ENCODE measurements at regions not wholly inside any gene's neighbourhood (a gene's known extent, or its start where the extent isn't known, plus 50 kb on each side); places are given as distances from the start of the nearest gene placed in this dataset.
A peak's percentile ranks its signal among the peaks of the same experiment; 100 is the strongest.

DNA sequence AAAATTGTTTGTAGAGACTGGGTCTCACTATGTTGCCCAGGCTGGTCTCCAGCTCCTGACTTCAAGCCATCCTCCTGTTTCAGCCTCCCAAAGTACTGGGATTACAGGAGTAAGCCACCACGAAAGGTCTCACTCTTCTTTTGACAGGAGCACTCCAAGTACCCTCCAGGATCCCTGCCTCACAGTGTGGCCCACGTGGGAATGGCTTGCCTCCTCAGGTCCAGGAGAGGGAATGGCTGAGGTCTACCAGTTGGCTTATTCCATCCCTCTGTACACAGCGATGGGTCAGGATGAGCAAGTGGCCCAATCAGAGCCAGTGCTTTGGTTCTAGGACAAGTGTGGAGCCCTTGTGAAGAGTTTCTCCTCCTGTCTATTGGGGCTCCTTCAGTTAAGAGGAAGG lies 73.7 kb upstream of the ZNF423 start:
- ATAC-seq (no peak), DNase-seq (ENCODE audit: low spot score) (peak; percentile 34)
- H3K4me3 Mint-ChIP-seq: no peak overlapping the region
- H3K36me3 Mint-ChIP-seq: no peaks in the 10 kb centered on the region
- H3K27ac Mint-ChIP-seq: no peak overlapping the region
- no peaks in the 10 kb centered on the region for H3K4me1 Mint-ChIP-seq (ENCODE audit: low read depth in 2 of 2)
- H3K9me3 Mint-ChIP-seq: no peaks in the 10 kb centered on the region
- H3K27me3 Mint-ChIP-seq: peaks cover 5 to 9% of the 10 kb centered on the region in 2 donors

DNA sequence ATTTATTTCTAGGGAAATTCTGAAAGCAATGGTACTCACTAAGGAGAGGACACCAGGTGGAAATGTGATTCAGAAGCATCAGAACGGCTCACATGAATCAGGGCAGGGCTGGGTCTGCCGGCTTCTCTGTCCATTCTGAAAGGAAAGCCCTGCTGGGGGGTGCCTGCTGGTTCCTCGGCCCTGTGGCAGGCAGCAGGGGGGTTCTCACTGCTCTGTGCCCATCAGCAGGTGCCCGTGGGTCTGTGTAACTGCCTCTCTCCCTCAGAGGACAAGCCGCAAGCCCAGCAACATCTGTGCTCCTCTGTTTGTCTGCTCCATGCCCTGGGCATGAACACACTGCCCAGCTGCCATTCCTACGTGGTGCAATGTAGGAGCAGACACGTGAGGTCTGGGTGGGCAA lies 74.9 kb upstream of the ZNF423 start:
- no peak overlapping the region for H3K27ac Mint-ChIP-seq
- H3K4me3 Mint-ChIP-seq: no peak overlapping the region
- ATAC-seq: no peak
- H3K9me3 Mint-ChIP-seq: no peaks in the 10 kb centered on the region
- H3K27me3 Mint-ChIP-seq: peaks cover 5 to 7% of the 10 kb centered on the region in 2 donors
- no peaks in the 10 kb centered on the region for H3K4me1 Mint-ChIP-seq (ENCODE audit: low read depth in 2 of 2)
- DNase-seq (ENCODE audit: low spot score): no peak
- no peaks in the 10 kb centered on the region for H3K36me3 Mint-ChIP-seq

DNA sequence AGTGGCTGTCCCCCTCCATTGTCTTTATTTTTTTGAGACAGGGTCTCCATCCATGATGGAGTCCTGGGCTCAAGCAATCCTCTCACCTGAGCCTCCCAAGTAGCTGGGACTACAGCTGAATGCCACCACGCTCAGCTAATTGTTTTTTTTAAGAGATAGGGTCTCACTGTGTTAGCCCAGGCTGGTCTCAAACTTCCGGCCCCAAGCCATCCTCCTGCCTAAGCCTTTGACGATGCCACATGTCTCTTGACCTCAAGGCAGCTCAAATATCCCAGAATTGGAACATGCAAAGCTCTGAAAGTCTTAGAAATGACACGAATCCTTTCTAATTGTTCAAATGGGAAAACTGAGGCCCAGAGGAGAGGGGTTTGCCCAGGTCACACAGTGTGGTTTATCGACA lies 75.4 kb upstream of the ZNF423 start:
- no peaks in the 10 kb centered on the region for H3K9me3 Mint-ChIP-seq
- DNase-seq (ENCODE audit: low spot score): no peak
- peaks cover 5 to 6% of the 10 kb centered on the region in 2 donors for H3K27me3 Mint-ChIP-seq
- H3K36me3 Mint-ChIP-seq: no peaks in the 10 kb centered on the region
- H3K4me1 Mint-ChIP-seq (ENCODE audit: low read depth in 2 of 2): no peaks in the 10 kb centered on the region
- H3K4me3 Mint-ChIP-seq: no peak overlapping the region
- no peak overlapping the region for H3K27ac Mint-ChIP-seq
- no peak for ATAC-seq

DNA sequence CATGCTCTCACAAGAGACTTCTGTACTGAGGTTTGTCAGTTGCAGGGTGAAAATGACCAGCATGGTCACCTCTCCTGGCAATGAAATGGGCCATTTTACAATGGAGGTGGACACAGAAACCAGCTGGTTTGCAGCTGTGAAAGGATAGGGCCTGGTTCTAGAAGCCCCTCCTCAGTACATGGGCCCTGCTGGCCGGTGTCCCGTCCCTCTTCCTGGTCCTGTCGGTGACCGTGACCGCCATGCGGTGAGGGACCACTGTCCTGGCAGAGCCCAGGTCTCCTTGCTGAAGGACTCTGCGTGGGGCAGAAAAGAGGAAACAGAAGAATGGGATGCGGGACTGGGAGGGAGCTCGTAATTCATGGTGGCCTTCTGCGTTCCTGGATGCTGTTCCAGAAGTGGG lies 76.0 kb upstream of the ZNF423 start:
- Mint-ChIP-seq H3K27ac (no peak overlapping the region), H3K27me3 (peaks cover 5 to 6% of the 10 kb centered on the region in 2 donors), H3K4me1 (ENCODE audit: low read depth in 2 of 2) (no peaks in the 10 kb centered on the region)

DNA sequence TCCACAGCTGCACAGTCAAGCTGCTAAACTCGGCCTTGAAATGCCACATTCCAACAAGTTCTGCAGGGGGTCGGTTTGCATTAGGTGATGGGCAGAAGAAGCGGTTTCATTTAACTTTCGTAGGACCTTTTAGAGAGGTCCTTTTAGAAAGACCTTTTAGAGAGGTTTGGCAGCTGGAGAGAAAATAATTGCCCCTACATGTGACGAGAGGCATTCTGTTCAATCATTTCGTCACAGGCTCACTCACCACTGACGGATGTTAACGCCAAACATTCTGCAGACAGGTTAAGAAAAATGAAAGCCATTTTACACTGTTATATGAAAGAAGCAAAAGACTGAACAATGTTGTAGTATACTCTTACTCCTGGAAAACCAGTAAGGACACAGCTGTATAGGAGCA lies 76.5 kb upstream of the ZNF423 start:
- no peaks in the 10 kb centered on the region for H3K4me1 Mint-ChIP-seq (ENCODE audit: low read depth in 2 of 2)
- no peaks in the 10 kb centered on the region for H3K9me3 Mint-ChIP-seq
- ATAC-seq: no peak
- H3K4me3 Mint-ChIP-seq: no peak overlapping the region
- peaks cover 5 to 6% of the 10 kb centered on the region in 2 donors for H3K27me3 Mint-ChIP-seq
- no peak for DNase-seq (ENCODE audit: low spot score)
- no peaks in the 10 kb centered on the region for H3K36me3 Mint-ChIP-seq
- H3K27ac Mint-ChIP-seq: no peak overlapping the region

More for the DNA sequence above, 76.0 kb upstream of the ZNF423 start:
- ATAC-seq (no peak), DNase-seq (ENCODE audit: low spot score) (no peak)
- Mint-ChIP-seq H3K4me3 (no peak overlapping the region), H3K9me3 (no peaks in the 10 kb centered on the region), H3K36me3 (no peaks in the 10 kb centered on the region)

DNA sequence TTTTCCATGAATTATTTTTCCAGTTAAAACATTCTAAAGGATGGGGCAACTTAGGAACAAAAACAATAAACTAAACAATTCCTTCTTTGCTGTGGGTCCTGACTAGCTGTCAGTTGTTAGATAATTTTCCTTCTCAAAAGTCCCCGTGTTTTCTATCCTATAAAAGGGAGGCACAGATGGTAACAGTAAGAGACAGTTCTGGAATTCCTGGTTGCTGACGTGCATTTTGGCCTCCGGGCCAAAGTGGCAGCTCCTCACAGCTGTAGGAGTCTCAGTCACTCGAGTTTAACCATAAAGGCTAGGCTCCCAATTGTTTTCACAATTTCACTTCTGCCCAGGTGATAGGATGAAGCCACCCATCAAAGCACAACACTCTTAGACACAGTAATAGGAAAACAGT lies 77.0 kb upstream of the ZNF423 start:
- no peaks in the 10 kb centered on the region for H3K36me3 Mint-ChIP-seq
- no peak for DNase-seq (ENCODE audit: low spot score)
- H3K27me3 Mint-ChIP-seq: peaks cover 5 to 6% of the 10 kb centered on the region in 2 donors
- no peaks in the 10 kb centered on the region for H3K9me3 Mint-ChIP-seq
- H3K4me3 Mint-ChIP-seq: no peak overlapping the region
- no peaks in the 10 kb centered on the region for H3K4me1 Mint-ChIP-seq (ENCODE audit: low read depth in 2 of 2)
- no peak overlapping the region for H3K27ac Mint-ChIP-seq
- ATAC-seq: no peak

DNA sequence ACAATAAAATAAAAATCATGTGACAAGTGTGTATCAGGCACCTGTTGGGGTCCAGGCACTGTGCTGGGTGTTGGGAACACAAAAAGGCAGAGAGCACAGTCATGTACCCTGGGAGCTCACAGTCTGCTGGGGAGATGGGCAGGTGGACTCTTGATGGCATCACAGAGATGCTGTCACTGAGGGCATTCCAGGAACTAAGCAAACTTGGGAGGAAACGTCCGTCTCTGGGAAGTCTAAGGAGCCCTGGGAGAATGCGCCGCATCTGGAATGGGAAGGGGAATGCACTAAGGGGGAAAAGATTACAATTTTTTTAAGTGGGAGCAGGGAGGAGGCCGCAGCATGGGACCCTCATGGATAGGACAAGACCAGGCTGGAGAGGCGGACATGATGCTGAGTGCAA lies 80.9 kb upstream of the ZNF423 start:
- no peaks in the 10 kb centered on the region for H3K36me3 Mint-ChIP-seq
- H3K27me3 Mint-ChIP-seq: peaks cover 10 to 11% of the 10 kb centered on the region in 2 donors
- H3K9me3 Mint-ChIP-seq: no peaks in the 10 kb centered on the region
- H3K27ac Mint-ChIP-seq: no peak overlapping the region
- no peak overlapping the region for H3K4me3 Mint-ChIP-seq
- no peaks in the 10 kb centered on the region for H3K4me1 Mint-ChIP-seq (ENCODE audit: low read depth in 2 of 2)
- no peak for ATAC-seq
- DNase-seq (ENCODE audit: low spot score): no peak

DNA sequence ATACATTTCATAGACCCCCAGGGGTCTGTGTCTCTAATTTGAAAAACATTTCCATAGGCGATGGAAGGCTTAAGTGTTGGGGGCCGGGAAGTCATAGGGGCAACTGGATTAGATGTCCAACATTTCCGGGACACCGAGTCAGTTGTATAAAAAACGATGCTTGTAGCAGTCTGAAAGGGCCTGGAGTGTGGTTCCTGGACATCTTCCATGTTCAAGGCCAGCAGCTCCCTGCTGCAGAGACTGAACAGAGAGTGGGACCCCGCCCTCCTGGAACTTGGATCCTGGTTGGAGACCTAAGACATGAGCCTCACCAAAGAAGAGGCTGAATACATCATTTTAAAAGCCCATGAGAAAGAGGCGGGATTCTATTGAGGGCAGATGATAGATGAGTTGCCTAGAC lies 82.0 kb upstream of the ZNF423 start:
- Mint-ChIP-seq H3K27ac (no peak overlapping the region), H3K36me3 (no peaks in the 10 kb centered on the region), H3K9me3 (no peaks in the 10 kb centered on the region), H3K4me3 (no peak overlapping the region), H3K27me3 (peaks cover 16 to 22% of the 10 kb centered on the region in 2 donors), H3K4me1 (ENCODE audit: low read depth in 2 of 2) (no peaks in the 10 kb centered on the region)
- DNase-seq (ENCODE audit: low spot score) (no peak), ATAC-seq (no peak)

DNA sequence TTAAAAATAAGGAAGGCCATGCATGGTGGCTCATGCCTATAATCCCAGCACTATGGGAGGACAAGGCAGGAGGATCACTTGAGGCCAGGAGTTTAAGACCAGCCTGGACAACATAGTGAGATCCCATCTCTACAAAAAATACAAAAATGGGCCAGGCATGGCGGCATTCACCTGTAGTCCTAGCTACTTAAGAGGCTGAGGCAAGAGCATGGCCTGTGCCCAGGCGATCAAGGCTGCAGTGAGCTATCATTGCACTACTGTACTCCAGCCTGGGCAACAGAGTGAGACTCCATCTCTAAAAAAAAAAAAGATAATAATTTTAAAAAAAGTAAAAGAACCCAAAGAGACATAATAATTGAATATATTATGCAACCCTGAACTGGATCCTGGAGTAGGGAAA lies 83.6 kb upstream of the ZNF423 start:
- no peak for ATAC-seq
- Mint-ChIP-seq H3K27ac (no peak overlapping the region), H3K9me3 (no peaks in the 10 kb centered on the region), H3K4me3 (no peak overlapping the region), H3K36me3 (no peaks in the 10 kb centered on the region), H3K4me1 (ENCODE audit: low read depth in 2 of 2) (no peaks in the 10 kb centered on the region), H3K27me3 (peaks cover 15 to 23% of the 10 kb centered on the region in 2 donors)
- no peak for DNase-seq (ENCODE audit: low spot score)

DNA sequence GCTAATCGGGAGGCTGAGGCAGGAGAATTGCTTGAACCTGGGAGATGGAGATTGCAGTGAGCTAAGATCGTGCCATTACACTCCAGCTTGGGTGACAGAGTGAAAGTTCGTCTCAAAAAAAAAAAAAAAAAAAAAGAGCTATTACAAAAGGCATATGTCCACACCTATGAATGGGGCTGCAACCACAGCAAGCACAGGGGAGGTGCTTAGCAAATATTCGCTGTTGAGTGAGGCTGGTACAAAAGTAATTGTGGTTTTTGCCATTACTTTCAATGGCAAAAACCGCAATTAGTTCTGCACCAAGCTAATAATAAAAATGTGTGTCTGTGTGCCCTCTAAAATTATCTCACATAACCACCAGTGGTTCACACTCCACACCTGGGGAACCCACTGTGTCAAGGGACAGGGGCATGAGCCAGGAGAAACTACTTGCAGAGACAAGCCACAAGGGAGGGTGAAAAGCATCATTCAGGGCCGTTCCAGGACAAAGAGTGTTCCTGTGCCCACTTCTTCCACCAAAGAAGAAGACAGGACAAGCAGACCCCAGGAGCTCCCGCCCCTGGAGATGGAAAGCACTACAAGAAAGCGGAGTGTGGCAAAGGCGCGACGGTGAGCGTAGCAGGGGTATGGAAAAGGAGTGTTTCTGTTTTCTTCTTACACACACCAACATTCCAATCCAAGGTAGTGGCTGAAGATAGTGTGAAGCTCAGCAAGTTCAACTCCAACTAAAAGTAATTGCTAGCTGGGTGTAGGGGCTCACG lies 84.4 kb upstream of the CNEP1R1 start:
- no peaks in the 10 kb centered on the region for H3K9me3 Mint-ChIP-seq

DNA sequence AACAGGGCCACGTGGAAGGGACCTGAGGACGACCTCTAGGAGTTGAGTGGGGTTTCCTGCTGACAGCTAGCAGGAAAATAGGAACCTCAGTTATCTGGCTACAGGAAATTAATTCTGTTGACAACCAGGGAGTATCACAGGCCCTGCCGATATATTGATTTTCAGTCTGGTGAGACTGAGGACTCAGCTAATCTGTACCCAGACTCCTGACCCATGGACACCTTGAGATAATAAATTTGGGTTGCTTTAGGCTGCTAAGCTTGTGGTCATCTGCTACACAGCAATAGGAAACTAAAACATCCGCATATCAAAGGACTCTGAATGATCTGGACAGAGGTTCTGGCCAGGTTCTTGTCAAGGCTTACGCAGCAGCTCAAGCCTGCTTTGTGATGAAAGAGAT lies 80.8 kb upstream of the CNEP1R1 start:
- Mint-ChIP-seq H3K27ac (no peak overlapping the region), H3K27me3 (peaks cover 23 to 40% of the 10 kb centered on the region in 2 donors), H3K36me3 (no peaks in the 10 kb centered on the region), H3K4me3 (no peak overlapping the region), H3K4me1 (ENCODE audit: low read depth in 2 of 2) (no peaks in the 10 kb centered on the region), H3K9me3 (no peaks in the 10 kb centered on the region)
- no peak for DNase-seq (ENCODE audit: low spot score)
- no peak for ATAC-seq

More for the DNA sequence above, 84.4 kb upstream of the CNEP1R1 start:
- Mint-ChIP-seq H3K27me3 (peaks cover 15 to 23% of the 10 kb centered on the region in 2 donors), H3K36me3 (no peaks in the 10 kb centered on the region), H3K27ac (no peak overlapping the region), H3K4me1 (ENCODE audit: low read depth in 2 of 2) (no peaks in the 10 kb centered on the region), H3K4me3 (no peak overlapping the region)
- ATAC-seq (no peak), DNase-seq (ENCODE audit: low spot score) (no peak)

DNA sequence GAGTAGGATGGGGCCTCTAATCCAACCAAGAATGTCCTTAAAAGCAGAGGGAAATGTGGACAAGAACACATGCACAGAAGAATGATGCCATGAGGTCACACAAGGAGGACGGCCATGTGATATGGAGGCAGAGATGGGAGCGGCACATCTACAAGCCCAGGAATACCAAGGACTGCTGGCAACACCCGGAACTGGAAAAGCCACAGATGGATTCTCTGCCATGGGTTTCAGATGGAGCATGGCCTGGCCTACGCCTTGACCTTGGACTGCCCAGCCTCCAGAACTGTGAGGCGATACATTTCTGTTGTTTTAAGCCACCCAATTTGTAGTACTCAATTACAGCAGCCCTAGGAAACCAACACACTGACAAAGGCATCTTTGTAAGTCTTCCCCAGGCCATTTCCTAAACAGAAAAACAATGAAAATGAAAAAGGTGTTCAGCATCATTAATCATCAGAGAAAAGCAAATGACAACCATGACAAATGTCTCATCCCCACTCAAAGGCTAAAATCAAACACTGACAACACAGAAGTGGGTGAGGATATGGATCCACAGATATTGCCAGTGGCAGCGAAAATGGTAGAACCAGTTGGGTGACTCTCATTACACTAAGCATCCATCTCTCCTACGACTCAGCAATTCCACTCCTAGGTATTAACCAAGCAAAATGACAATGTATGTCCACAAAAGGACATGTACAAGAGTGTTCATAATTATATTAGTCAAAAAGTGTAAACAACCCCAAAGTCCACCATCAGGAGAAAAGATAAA lies 76.9 kb upstream of the CNEP1R1 start:
- Mint-ChIP-seq H3K36me3 (no peaks in the 10 kb centered on the region), H3K9me3 (no peaks in the 10 kb centered on the region), H3K27ac (no peak overlapping the region), H3K27me3 (peaks cover 17 to 26% of the 10 kb centered on the region in 2 donors), H3K4me3 (no peak overlapping the region), H3K4me1 (ENCODE audit: low read depth in 2 of 2) (no peaks in the 10 kb centered on the region)
- DNase-seq (ENCODE audit: low spot score) (no peak), ATAC-seq (no peak)

DNA sequence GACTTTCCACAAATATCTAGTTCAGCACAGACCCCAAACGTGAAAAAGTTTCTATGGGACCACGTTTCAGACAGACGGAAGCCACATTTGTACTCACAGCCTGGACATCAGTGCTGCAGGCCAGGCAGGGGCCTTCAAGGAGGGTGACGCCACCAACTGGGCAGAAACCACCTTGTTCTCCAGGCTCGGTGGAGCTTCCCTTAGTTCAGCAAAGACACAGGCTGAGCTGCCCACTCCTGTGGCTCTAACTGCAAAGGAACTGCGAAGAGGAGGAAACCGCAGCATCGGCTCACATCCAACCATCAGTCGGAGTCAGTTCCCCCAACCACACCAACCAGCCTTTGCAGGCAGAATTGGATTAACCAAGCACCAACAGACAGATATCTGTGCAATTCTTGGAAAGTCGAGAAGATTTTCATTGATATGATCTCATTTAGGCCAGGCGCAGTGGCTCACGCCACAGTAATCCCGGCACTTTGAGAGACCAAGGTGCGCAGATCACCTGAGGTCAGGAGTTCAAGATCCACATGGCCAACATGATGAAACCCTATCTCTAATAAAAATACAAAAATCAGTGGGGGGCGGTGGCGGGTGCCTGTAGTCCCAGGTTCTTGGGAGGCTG lies 73.3 kb upstream of the CNEP1R1 start:
- peaks cover 15 to 26% of the 10 kb centered on the region in 2 donors for H3K27me3 Mint-ChIP-seq
- no peak overlapping the region for H3K27ac Mint-ChIP-seq
- no peak overlapping the region for H3K4me3 Mint-ChIP-seq
- H3K4me1 Mint-ChIP-seq (ENCODE audit: low read depth in 2 of 2): no peaks in the 10 kb centered on the region
- no peak for ATAC-seq
- no peaks in the 10 kb centered on the region for H3K36me3 Mint-ChIP-seq
- no peaks in the 10 kb centered on the region for H3K9me3 Mint-ChIP-seq
- DNase-seq (ENCODE audit: low spot score): no peak

DNA sequence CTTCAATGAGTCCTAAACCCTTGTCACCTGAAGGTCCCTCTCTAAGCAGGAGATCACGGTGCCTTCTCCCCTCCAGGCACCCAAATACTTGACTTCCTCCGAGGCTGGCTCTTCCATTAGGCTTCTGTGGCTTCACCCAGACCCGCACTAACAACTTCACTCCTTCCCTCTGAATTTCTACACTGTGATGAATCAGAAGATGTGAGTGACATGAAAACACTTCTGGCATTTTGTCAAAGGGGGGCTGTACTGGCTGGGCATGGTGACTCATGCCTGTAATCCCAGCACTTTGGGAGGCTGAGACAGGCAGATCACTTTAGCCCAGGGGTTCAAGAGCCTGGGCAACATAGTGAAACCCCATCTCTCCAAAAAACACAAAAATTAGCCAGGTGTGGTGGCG lies 72.6 kb upstream of the CNEP1R1 start:
- Mint-ChIP-seq H3K4me1 (ENCODE audit: low read depth in 2 of 2) (no peaks in the 10 kb centered on the region), H3K36me3 (no peaks in the 10 kb centered on the region), H3K9me3 (no peaks in the 10 kb centered on the region), H3K27ac (no peak overlapping the region), H3K27me3 (peaks cover 18 to 26% of the 10 kb centered on the region in 2 donors), H3K4me3 (no peak overlapping the region)
- DNase-seq (ENCODE audit: low spot score): no peak
- no peak for ATAC-seq
